IMR-90 (cell line): ENCODE measurements at regions not wholly inside any gene's neighbourhood (a gene's known extent, or its start where the extent isn't known, plus 50 kb on each side); places are given as distances from the start of the nearest gene placed in this dataset.

ENCODE experiments used
- ATAC-seq: fragments of 200-7000 bp; cut with Tn5 transposase; 2 replicates; pipeline ENCODE4 v1.9.1; 2020; ENCODE audit warnings: low read depth, mild to moderate bottlenecking, moderate library complexity
- BruUV-seq: library from RNA; stranded (reverse); fragments of 400-500 nt; replicated peaks from 2 replicates; lab custom pipeline; 2021; lab: Mats Ljungman, UMichigan
- CTCF ChIA-PET: fragments of 300-600 bp; formaldehyde crosslinking; extraction: SDS; loops from one replicate; lab custom pipeline; 2021; ENCODE audit warnings: antibody characterized with exemption; lab: Yijun Ruan, JAX
- POLR2A ChIA-PET: fragments of 300-600 bp; sonication (Branson Sonifier 250); formaldehyde crosslinking; loops from one replicate; lab custom pipeline; 2022; ENCODE audit warnings: antibody characterized with exemption; ENCODE audit not compliant: unreplicated experiment; lab: Charles Lee
- DNase-seq: peaks from one replicate; pipeline ENCODE4 v3.0.0; 2013
- H2AFZ ChIP-seq: replicated peaks from 2 replicates; pipeline ENCODE3; 2013; ENCODE audit warnings: low read length, mild to moderate bottlenecking; ENCODE audit not compliant: poor library complexity
- H2AK5ac ChIP-seq: 2 replicates; pipeline ENCODE4 v1.6.1; 2013; ENCODE audit warnings: low read depth, low read length, inconsistent platforms
- H2AK9ac ChIP-seq: replicated peaks from 2 replicates; pipeline ENCODE3; 2013; ENCODE audit warnings: mild to moderate bottlenecking, low read depth, low read length, moderate library complexity; ENCODE audit not compliant: poor library complexity
- H2BK120ac ChIP-seq: 2 replicates; pipeline ENCODE4 v1.6.1; 2013; ENCODE audit warnings: low read depth, low read length, inconsistent platforms
- H2BK15ac ChIP-seq: 3 replicates; pipeline ENCODE4 v1.6.1; 2013; ENCODE audit warnings: low read depth, low read length, inconsistent platforms
- H2BK20ac ChIP-seq: 2 replicates; pipeline ENCODE4 v1.6.1; 2013; ENCODE audit warnings: low read depth, mild to moderate bottlenecking, inconsistent platforms, low read length, moderate library complexity
- H2BK5ac ChIP-seq: 2 replicates; pipeline ENCODE4 v1.6.1; 2013; ENCODE audit warnings: mild to moderate bottlenecking, low read depth, low read length, inconsistent platforms; ENCODE audit not compliant: poor library complexity, severe bottlenecking
- H3K14ac ChIP-seq: replicated peaks from 2 replicates; pipeline ENCODE4 v1.6.1; 2013; ENCODE audit warnings: low read depth, low read length, inconsistent platforms
- H3K18ac ChIP-seq: 2 replicates; pipeline ENCODE4 v1.6.1; 2013; ENCODE audit warnings: low read depth, low read length, control low read depth
- H3K23ac ChIP-seq: 2 replicates; pipeline ENCODE4 v1.6.1; 2013; ENCODE audit warnings: low read depth, low read length, inconsistent platforms
- H3K27ac ChIP-seq: 2 replicates; pipeline ENCODE4 v1.5.1; 2013; ENCODE audit warnings: mild to moderate bottlenecking, control low read depth, low read length; ENCODE audit not compliant: insufficient read depth
- H3K27me3 ChIP-seq: 2 replicates; pipeline ENCODE4 v1.6.1; 2013; ENCODE audit warnings: low read length; ENCODE audit not compliant: control insufficient read depth, insufficient read depth
- H3K36me3 ChIP-seq: 2 replicates; pipeline ENCODE4 v1.6.1; 2013; ENCODE audit warnings: low read length, mixed read lengths; ENCODE audit not compliant: control insufficient read depth, insufficient read depth
- H3K4ac ChIP-seq: 2 replicates; pipeline ENCODE4 v1.6.1; 2013; ENCODE audit warnings: low read depth, low read length, inconsistent platforms
- H3K4me1 ChIP-seq: 2 replicates; pipeline ENCODE4 v1.6.1; 2013; ENCODE audit warnings: low read length, mixed read lengths; ENCODE audit not compliant: control insufficient read depth, insufficient read depth
- H3K4me2 ChIP-seq: 2 replicates; pipeline ENCODE4 v1.6.1; 2013; ENCODE audit warnings: low read depth, mild to moderate bottlenecking, control low read depth, low read length, moderate library complexity
- H3K4me3 ChIP-seq: 2 replicates; pipeline ENCODE4 v1.5.1; 2013; ENCODE audit warnings: low read depth, mild to moderate bottlenecking, control low read depth, low read length, moderate library complexity; ENCODE audit not compliant: insufficient read depth
- H3K56ac ChIP-seq: 2 replicates; pipeline ENCODE4 v1.6.1; 2013; ENCODE audit warnings: low read length, inconsistent platforms; ENCODE audit not compliant: insufficient read depth; ENCODE audit errors: extremely low read depth
- H3K79me1 ChIP-seq, 2 experiments: 2 replicates each; pipeline ENCODE4 v1.6.1; 2013; ENCODE audit warnings: low read length in 2 of 2, inconsistent platforms in 1 of 2, low read depth in 1 of 2
- H3K9ac ChIP-seq: 2 replicates; pipeline ENCODE4 v1.6.1; 2013; ENCODE audit warnings: low read depth, low read length, control low read depth
- H3K9me1 ChIP-seq: 2 replicates; pipeline ENCODE4 v1.6.1; 2013; ENCODE audit warnings: low read length, inconsistent platforms; ENCODE audit not compliant: insufficient read depth
- H3K9me3 ChIP-seq: 2 replicates; pipeline ENCODE4 v1.6.1; 2013; ENCODE audit warnings: low read length; ENCODE audit not compliant: control insufficient read depth, insufficient read depth
- H4K20me1 ChIP-seq: 2 replicates; pipeline ENCODE4 v1.6.1; 2013; ENCODE audit warnings: low read length, inconsistent platforms; ENCODE audit not compliant: insufficient read depth
- H4K5ac ChIP-seq: 2 replicates; pipeline ENCODE4 v1.6.1; 2013; ENCODE audit warnings: mild to moderate bottlenecking, low read depth, low read length, control low read depth
- H4K8ac ChIP-seq, 2 experiments: 2 replicates each; pipeline ENCODE4 v1.6.1; 2013; ENCODE audit warnings: low read depth in 2 of 2, low read length in 2 of 2, control low read depth in 1 of 2, inconsistent platforms in 1 of 2
- H4K91ac ChIP-seq: 2 replicates; pipeline ENCODE4 v1.6.1; 2013; ENCODE audit warnings: low read depth, low read length, inconsistent platforms; ENCODE audit not compliant: insufficient read depth
- CEBPB ChIP-seq: IDR thresholded peaks from 2 replicates; pipeline ENCODE4 v1.6.1; 2012; ENCODE audit warnings: low read depth, low read length, improper control_type of control experiment
- MAFK ChIP-seq: IDR thresholded peaks from 2 replicates; pipeline ENCODE4 v1.6.1; 2012; ENCODE audit warnings: low read depth, low read length, improper control_type of control experiment
- MXI1 ChIP-seq: IDR thresholded peaks from 2 replicates; pipeline ENCODE4 v1.6.1; 2012; ENCODE audit warnings: low read depth, mild to moderate bottlenecking, low read length, moderate library complexity, borderline replicate concordance
- NFE2L2 ChIP-seq: fragments of 150-350 bp; IDR thresholded peaks from 2 replicates; pipeline ENCODE4 v1.6.1; 2016; ENCODE audit warnings: low read depth, mild to moderate bottlenecking, low read length
- RAD21 ChIP-seq: IDR thresholded peaks from 2 replicates; pipeline ENCODE4 v1.6.1; 2012; ENCODE audit warnings: low read length, improper control_type of control experiment
- RCOR1 ChIP-seq: IDR thresholded peaks from 2 replicates; pipeline ENCODE4 v1.6.1; 2012; ENCODE audit warnings: mild to moderate bottlenecking, low read length, improper control_type of control experiment; ENCODE audit not compliant: insufficient replicate concordance
- RFX5 ChIP-seq: IDR thresholded peaks from 2 replicates; pipeline ENCODE4 v1.8.0; 2012; ENCODE audit warnings: low read depth, mild to moderate bottlenecking, low read length, moderate library complexity
- WGBS, 2 experiments: methylation state at CpG; one replicate each; pipeline versions ENCODE4 v1.1.5 to v1.1.7; 2013; ENCODE audit warnings: missing lambda C conversion rate in 2 of 2; ENCODE audit not compliant: insufficient read length in 1 of 2; ENCODE audit errors: extremely low coverage in 2 of 2; 5-methylcytosine and 5-hydroxymethylcytosine counted together
- dilution Hi-C: fragments of 300-500 bp; cut with HindIII; formaldehyde crosslinking; loops from one replicate; pipeline ENCODE4 v1.14.3; 2018; ENCODE audit warnings: low sequenced_read_pairs; ENCODE audit not compliant: unreplicated experiment
- in situ Hi-C: fragments of 300-500 bp; cut with MboI; formaldehyde crosslinking; loops from 3 replicates; pipeline ENCODE4 v1.14.3; 2019; ENCODE audit warnings: low sequenced_read_pairs, inconsistent platforms, mixed read lengths
- intact Hi-C: fragments of 100-400 bp; cut with micrococcal nuclease; formaldehyde crosslinking; loops from 2 replicates; pipeline ENCODE4 v1.10.0; 2022
- TF ChIP-seq, protein P1 (sequence below): fragments of 150-350 bp; IDR thresholded peaks from 2 replicates; pipeline ENCODE4 v1.6.1; 2016; ENCODE audit warnings: low read depth, mild to moderate bottlenecking, low read length, moderate library complexity, borderline replicate concordance
- TF ChIP-seq, protein P2 (sequence below): conservative IDR thresholded peaks from 2 replicates; pipeline ENCODE4 v1.5.1; 2012; ENCODE audit warnings: mild to moderate bottlenecking, low read depth, low read length, improper control_type of control experiment

DNA sequence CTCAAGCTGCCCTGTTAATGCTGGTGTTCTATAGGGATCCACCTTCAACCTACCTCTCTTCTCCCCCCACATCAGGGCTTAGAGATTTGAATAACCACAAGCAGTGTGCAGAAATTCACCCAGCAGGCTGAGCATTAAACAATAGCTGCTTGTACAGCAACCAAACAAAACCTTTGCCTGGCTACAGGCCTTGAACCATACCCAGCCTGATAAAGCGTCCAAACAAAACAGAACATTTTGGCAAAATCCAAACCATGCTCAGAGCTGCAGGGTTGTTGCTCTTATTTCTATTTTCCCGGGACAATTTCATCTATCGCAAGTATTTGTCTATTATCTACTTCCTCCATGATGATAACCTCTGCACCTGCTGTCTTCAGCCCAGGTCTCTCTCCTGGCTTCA lies 142.3 kb downstream of the UNC5CL start:
- Histone ChIP-seq H3K4me1 (no peaks in the 10 kb centered on the region), H2BK15ac (no peak overlapping the region), H3K9ac (no peak overlapping the region), H2AK5ac (no peak overlapping the region), H3K4me3 (no peak overlapping the region), H3K79me1 (no peaks in the 10 kb centered on the region), H3K9me3 (no peaks in the 10 kb centered on the region), H4K20me1 (no peaks in the 10 kb centered on the region), H3K14ac (no peak overlapping the region), H2AK9ac (no peak overlapping the region), H2BK120ac (no peak overlapping the region), H2AFZ (no peak overlapping the region), H3K27ac (no peak overlapping the region), H2BK5ac (no peak overlapping the region), H3K9me1 (no peaks in the 10 kb centered on the region), H3K23ac (no peak overlapping the region), H4K91ac (no peak overlapping the region), H3K36me3 (no peaks in the 10 kb centered on the region), H4K5ac (no peak overlapping the region), H3K56ac (no peak overlapping the region), H2BK20ac (no peak overlapping the region), H3K4me2 (no peak overlapping the region), H3K18ac (no peak overlapping the region), H3K27me3 (peaks cover 12% of the 10 kb centered on the region), H4K8ac (no peak overlapping the region), H3K4ac (no peak overlapping the region)
- ATAC-seq: no peak
- ChIA-PET CTCF (interaction anchor here (1.1 to 3.2 kb wide), 2 partner anchors 126 to 131 kb away, joined by 3 to 24 read pairs; no protein-coding TSS in a partner anchor), POLR2A (no interaction called here)
- in situ Hi-C loops (loop anchor here (5.0 kb wide), 1 partner anchor 126 kb away; no protein-coding TSS in a partner anchor), intact Hi-C loops (no loop called here), dilution Hi-C loops (no loop called here)
- 74% methylated on average over 3 of the region's 3 CpGs; no CpG with 5 or more reads in 1 of the 2 experiments for WGBS, 2 experiments
- TF ChIP-seq RFX5 (no peak), CEBPB (no peak), MXI1 (no peak), RCOR1 (no peak), NFE2L2 (no peak), RAD21 (no peak), MAFK (no peak)
- TF ChIP-seq, protein P1, sequence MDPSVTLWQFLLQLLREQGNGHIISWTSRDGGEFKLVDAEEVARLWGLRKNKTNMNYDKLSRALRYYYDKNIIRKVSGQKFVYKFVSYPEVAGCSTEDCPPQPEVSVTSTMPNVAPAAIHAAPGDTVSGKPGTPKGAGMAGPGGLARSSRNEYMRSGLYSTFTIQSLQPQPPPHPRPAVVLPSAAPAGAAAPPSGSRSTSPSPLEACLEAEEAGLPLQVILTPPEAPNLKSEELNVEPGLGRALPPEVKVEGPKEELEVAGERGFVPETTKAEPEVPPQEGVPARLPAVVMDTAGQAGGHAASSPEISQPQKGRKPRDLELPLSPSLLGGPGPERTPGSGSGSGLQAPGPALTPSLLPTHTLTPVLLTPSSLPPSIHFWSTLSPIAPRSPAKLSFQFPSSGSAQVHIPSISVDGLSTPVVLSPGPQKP: no peak
- TF ChIP-seq, protein P2, sequence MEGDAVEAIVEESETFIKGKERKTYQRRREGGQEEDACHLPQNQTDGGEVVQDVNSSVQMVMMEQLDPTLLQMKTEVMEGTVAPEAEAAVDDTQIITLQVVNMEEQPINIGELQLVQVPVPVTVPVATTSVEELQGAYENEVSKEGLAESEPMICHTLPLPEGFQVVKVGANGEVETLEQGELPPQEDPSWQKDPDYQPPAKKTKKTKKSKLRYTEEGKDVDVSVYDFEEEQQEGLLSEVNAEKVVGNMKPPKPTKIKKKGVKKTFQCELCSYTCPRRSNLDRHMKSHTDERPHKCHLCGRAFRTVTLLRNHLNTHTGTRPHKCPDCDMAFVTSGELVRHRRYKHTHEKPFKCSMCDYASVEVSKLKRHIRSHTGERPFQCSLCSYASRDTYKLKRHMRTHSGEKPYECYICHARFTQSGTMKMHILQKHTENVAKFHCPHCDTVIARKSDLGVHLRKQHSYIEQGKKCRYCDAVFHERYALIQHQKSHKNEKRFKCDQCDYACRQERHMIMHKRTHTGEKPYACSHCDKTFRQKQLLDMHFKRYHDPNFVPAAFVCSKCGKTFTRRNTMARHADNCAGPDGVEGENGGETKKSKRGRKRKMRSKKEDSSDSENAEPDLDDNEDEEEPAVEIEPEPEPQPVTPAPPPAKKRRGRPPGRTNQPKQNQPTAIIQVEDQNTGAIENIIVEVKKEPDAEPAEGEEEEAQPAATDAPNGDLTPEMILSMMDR: no peak
- BruUV-seq: no TSS peak
- no peak for DNase-seq
